ENCODE measurements at regions not wholly inside any gene's neighbourhood (a gene's known extent, or its start where the extent isn't known, plus 50 kb on each side); places are given as distances from the start of the nearest gene placed in this dataset.
"Not testable (repeated sequence)": the region's sequence is repeated elsewhere in the genome, so short reads cannot be mapped to it uniquely, and the experiment has no call there.

- H3K4me1 ChIP-seq (ENCODE audit: control insufficient read depth, insufficient read depth, low read length, poor library complexity, severe bottlenecking) = no peaks in the 10 kb centered on the region
- H3K27me3 Mint-ChIP-seq = peaks cover 4% of the 10 kb centered on the region
- H3K27ac ChIP-seq (ENCODE audit: insufficient read depth, low read length, poor library complexity, severe bottlenecking) = no peak overlapping the region
- no peak overlapping the region for H3K4me3 Mint-ChIP-seq
- no peaks in the 10 kb centered on the region for H3K27me3 ChIP-seq (ENCODE audit: control insufficient read depth, insufficient read depth, low read length)
- DNase-seq (no peak), ATAC-seq (ENCODE audit: low read depth in 2 of 2) (no peak)
- no peak overlapping the region for H3K4me3 ChIP-seq (ENCODE audit: low read depth, low read length)
- no peaks in the 10 kb centered on the region for H3K36me3 ChIP-seq (ENCODE audit: control insufficient read depth, insufficient read depth, low read length)
- no peaks in the 10 kb centered on the region for H3K4me1 Mint-ChIP-seq
- no peaks in the 10 kb centered on the region for H3K36me3 Mint-ChIP-seq
- H3K27ac Mint-ChIP-seq = no peak overlapping the region
- no peaks in the 10 kb centered on the region for H3K9me3 ChIP-seq (ENCODE audit: control insufficient read depth in 2 of 2, low read length in 2 of 2)
- H3K9me3 Mint-ChIP-seq = peaks cover 0 to 6% (median 0%) of the 10 kb centered on the region in 7 donors
Measured at GRCh38 chr6:132043148-132043547, 92.0 kb upstream of the CCN2 start.

GRCh38 chr6:132041706-132042105 is 90.5 kb upstream of the CCN2 start:
- DNase-seq (no peak), ATAC-seq (ENCODE audit: low read depth in 2 of 2) (no peak)
- H3K27me3 ChIP-seq (ENCODE audit: control insufficient read depth, insufficient read depth, low read length) = no peaks in the 10 kb centered on the region
- Mint-ChIP-seq H3K9me3 (peaks cover 0 to 6% (median 0%) of the 10 kb centered on the region in 7 donors), H3K27ac (no peak overlapping the region), H3K36me3 (no peaks in the 10 kb centered on the region), H3K4me3 (no peak overlapping the region), H3K27me3 (peaks cover 4% of the 10 kb centered on the region), H3K4me1 (no peaks in the 10 kb centered on the region)
- no peak overlapping the region for H3K27ac ChIP-seq (ENCODE audit: insufficient read depth, low read length, poor library complexity, severe bottlenecking)
- no peaks in the 10 kb centered on the region for H3K4me1 ChIP-seq (ENCODE audit: control insufficient read depth, insufficient read depth, low read length, poor library complexity, severe bottlenecking)
- no peaks in the 10 kb centered on the region for H3K36me3 ChIP-seq (ENCODE audit: control insufficient read depth, insufficient read depth, low read length)
- no peaks in the 10 kb centered on the region for H3K9me3 ChIP-seq (ENCODE audit: control insufficient read depth in 2 of 2, low read length in 2 of 2)
- H3K4me3 ChIP-seq (ENCODE audit: low read depth, low read length) = no peak overlapping the region

GRCh38 chr6:132028029-132028428 is 76.9 kb upstream of the CCN2 start:
- Histone ChIP-seq H3K27me3 (ENCODE audit: control insufficient read depth, insufficient read depth, low read length) (no peaks in the 10 kb centered on the region), H3K9me3 (ENCODE audit: control insufficient read depth in 2 of 2, low read length in 2 of 2) (no peaks in the 10 kb centered on the region), H3K4me1 (ENCODE audit: control insufficient read depth, insufficient read depth, low read length, poor library complexity, severe bottlenecking) (no peaks in the 10 kb centered on the region), H3K4me3 (ENCODE audit: low read depth, low read length) (no peak overlapping the region), H3K27ac (ENCODE audit: insufficient read depth, low read length, poor library complexity, severe bottlenecking) (no peak overlapping the region), H3K36me3 (ENCODE audit: control insufficient read depth, insufficient read depth, low read length) (no peaks in the 10 kb centered on the region)
- H3K4me3 Mint-ChIP-seq = no peak overlapping the region
- H3K36me3 Mint-ChIP-seq = no peaks in the 10 kb centered on the region
- DNase-seq (no peak), ATAC-seq (ENCODE audit: low read depth in 2 of 2) (no peak)
- H3K27ac Mint-ChIP-seq = no peak overlapping the region
- no peaks in the 10 kb centered on the region for H3K4me1 Mint-ChIP-seq
- peaks cover 4% of the 10 kb centered on the region for H3K27me3 Mint-ChIP-seq
- H3K9me3 Mint-ChIP-seq = peaks cover 0 to 3% (median 0%) of the 10 kb centered on the region in 7 donors

GRCh38 chr6:132025468-132025867 is 74.3 kb upstream of the CCN2 start:
- Histone ChIP-seq H3K36me3 (ENCODE audit: control insufficient read depth, insufficient read depth, low read length) (no peaks in the 10 kb centered on the region), H3K27ac (ENCODE audit: insufficient read depth, low read length, poor library complexity, severe bottlenecking) (no peak overlapping the region), H3K4me1 (ENCODE audit: control insufficient read depth, insufficient read depth, low read length, poor library complexity, severe bottlenecking) (no peaks in the 10 kb centered on the region), H3K27me3 (ENCODE audit: control insufficient read depth, insufficient read depth, low read length) (no peaks in the 10 kb centered on the region), H3K4me3 (ENCODE audit: low read depth, low read length) (no peak overlapping the region), H3K9me3 (ENCODE audit: control insufficient read depth in 2 of 2, low read length in 2 of 2) (no peaks in the 10 kb centered on the region)
- ATAC-seq (ENCODE audit: low read depth in 2 of 2) (no peak), DNase-seq (no peak)
- Mint-ChIP-seq H3K4me3 (no peak overlapping the region), H3K9me3 (peaks cover 0 to 2% (median 1%) of the 10 kb centered on the region in 7 donors), H3K36me3 (no peaks in the 10 kb centered on the region), H3K4me1 (no peaks in the 10 kb centered on the region), H3K27me3 (peaks cover 4% of the 10 kb centered on the region), H3K27ac (no peak overlapping the region)

GRCh38 chr6:132023490-132023889 is 72.3 kb upstream of the CCN2 start:
- Histone ChIP-seq H3K27me3 (ENCODE audit: control insufficient read depth, insufficient read depth, low read length) (no peaks in the 10 kb centered on the region), H3K36me3 (ENCODE audit: control insufficient read depth, insufficient read depth, low read length) (no peaks in the 10 kb centered on the region), H3K27ac (ENCODE audit: insufficient read depth, low read length, poor library complexity, severe bottlenecking) (no peak overlapping the region), H3K4me1 (ENCODE audit: control insufficient read depth, insufficient read depth, low read length, poor library complexity, severe bottlenecking) (no peaks in the 10 kb centered on the region), H3K4me3 (ENCODE audit: low read depth, low read length) (no peak overlapping the region), H3K9me3 (ENCODE audit: control insufficient read depth in 2 of 2, low read length in 2 of 2) (no peaks in the 10 kb centered on the region)
- Mint-ChIP-seq H3K9me3 (peaks cover 0 to 2% (median 0%) of the 10 kb centered on the region in 7 donors), H3K27ac (no peak overlapping the region), H3K27me3 (peaks cover 4% of the 10 kb centered on the region), H3K36me3 (no peaks in the 10 kb centered on the region), H3K4me1 (no peaks in the 10 kb centered on the region), H3K4me3 (no peak overlapping the region)
- ATAC-seq (ENCODE audit: low read depth in 2 of 2) = no peak
- DNase-seq = no peak

GRCh38 chr6:132021552-132022375 is 70.6 kb upstream of the CCN2 start:
- no peak overlapping the region for H3K4me3 ChIP-seq (ENCODE audit: low read depth, low read length)
- peaks cover 0 to 2% (median 0%) of the 10 kb centered on the region in 7 donors for H3K9me3 Mint-ChIP-seq
- no peaks in the 10 kb centered on the region for H3K4me1 ChIP-seq (ENCODE audit: control insufficient read depth, insufficient read depth, low read length, poor library complexity, severe bottlenecking)
- no peak for ATAC-seq (ENCODE audit: low read depth in 2 of 2)
- no peaks in the 10 kb centered on the region for H3K36me3 Mint-ChIP-seq
- DNase-seq = no peak
- H3K27me3 ChIP-seq (ENCODE audit: control insufficient read depth, insufficient read depth, low read length) = no peaks in the 10 kb centered on the region
- H3K27ac ChIP-seq (ENCODE audit: insufficient read depth, low read length, poor library complexity, severe bottlenecking) = no peak overlapping the region
- H3K4me1 Mint-ChIP-seq = no peaks in the 10 kb centered on the region
- no peak overlapping the region for H3K27ac Mint-ChIP-seq
- peaks cover 4% of the 10 kb centered on the region for H3K27me3 Mint-ChIP-seq
- no peaks in the 10 kb centered on the region for H3K36me3 ChIP-seq (ENCODE audit: control insufficient read depth, insufficient read depth, low read length)
- H3K9me3 ChIP-seq (ENCODE audit: control insufficient read depth in 2 of 2, low read length in 2 of 2) = no peaks in the 10 kb centered on the region
- H3K4me3 Mint-ChIP-seq = no peak overlapping the region

- H3K36me3 Mint-ChIP-seq; H3K27ac Mint-ChIP-seq; H3K27me3 ChIP-seq (ENCODE audit: control insufficient read depth, insufficient read depth, low read length); H3K36me3 ChIP-seq (ENCODE audit: control insufficient read depth, insufficient read depth, low read length); ATAC-seq (ENCODE audit: low read depth in 2 of 2); H3K27me3 Mint-ChIP-seq; H3K4me1 ChIP-seq (ENCODE audit: control insufficient read depth, insufficient read depth, low read length, poor library complexity, severe bottlenecking); H3K4me3 ChIP-seq (ENCODE audit: low read depth, low read length); H3K27ac ChIP-seq (ENCODE audit: insufficient read depth, low read length, poor library complexity, severe bottlenecking); DNase-seq; H3K9me3 ChIP-seq (ENCODE audit: control insufficient read depth in 2 of 2, low read length in 2 of 2); H3K4me3 Mint-ChIP-seq; H3K4me1 Mint-ChIP-seq; H3K9me3 Mint-ChIP-seq: not testable (repeated sequence)
Measured at GRCh38 chr6:132020918-132021317, 69.7 kb upstream of the CCN2 start.

GRCh38 chr6:132020138-132020581 is 69.0 kb upstream of the CCN2 start:
- Mint-ChIP-seq H3K9me3 (peaks cover 0 to 2% (median 0%) of the 10 kb centered on the region in 7 donors), H3K4me1 (no peaks in the 10 kb centered on the region), H3K27ac (no peak overlapping the region), H3K36me3 (no peaks in the 10 kb centered on the region), H3K27me3 (no peaks in the 10 kb centered on the region), H3K4me3 (no peak overlapping the region)
- H3K4me3 ChIP-seq (ENCODE audit: low read depth, low read length) = no peak overlapping the region
- no peaks in the 10 kb centered on the region for H3K9me3 ChIP-seq (ENCODE audit: control insufficient read depth in 2 of 2, low read length in 2 of 2)
- ATAC-seq (ENCODE audit: low read depth in 2 of 2) (no peak), DNase-seq (no peak)
- H3K27ac ChIP-seq (ENCODE audit: insufficient read depth, low read length, poor library complexity, severe bottlenecking) = no peak overlapping the region
- H3K36me3 ChIP-seq (ENCODE audit: control insufficient read depth, insufficient read depth, low read length) = no peaks in the 10 kb centered on the region
- no peaks in the 10 kb centered on the region for H3K4me1 ChIP-seq (ENCODE audit: control insufficient read depth, insufficient read depth, low read length, poor library complexity, severe bottlenecking)
- no peaks in the 10 kb centered on the region for H3K27me3 ChIP-seq (ENCODE audit: control insufficient read depth, insufficient read depth, low read length)
